NOMO-1 treated with DMSO at 0.1 percent for 48 hours (cell line): ENCODE measurements at regions not wholly inside any gene's neighbourhood (a gene's known extent, or its start where the extent isn't known, plus 50 kb on each side); places are given as distances from the start of the nearest gene placed in this dataset.

Experiments
- DNase-seq: peaks from one replicate; lab custom pipeline; 2025; ENCODE audit not compliant: unreplicated experiment; lab: John Stamatoyannopoulos, UW

DNA sequence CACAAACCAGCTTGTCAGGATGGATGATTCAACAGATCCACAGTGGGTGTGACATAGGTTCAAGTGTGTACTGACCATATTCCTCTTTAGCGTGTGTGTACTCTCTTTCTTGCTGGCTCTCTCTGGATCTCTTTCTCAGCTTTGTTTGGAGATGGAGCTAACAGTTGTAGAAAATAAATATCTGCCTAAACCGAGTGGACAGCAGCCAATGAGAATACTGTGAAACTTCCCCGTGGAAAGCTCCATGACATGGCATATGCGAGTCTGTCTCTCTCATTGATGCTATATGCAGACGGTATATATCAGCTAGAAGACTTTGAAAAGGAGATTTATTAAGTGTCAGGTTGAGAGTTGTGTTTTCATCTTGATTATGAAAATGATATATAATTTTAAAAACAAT, 406.5 kb upstream of the SUCLG2 start:
- no peak for DNase-seq

GRCh38 chr3:68060191-68060590, 405.8 kb upstream of the SUCLG2 start:
- no peak for DNase-seq

DNA sequence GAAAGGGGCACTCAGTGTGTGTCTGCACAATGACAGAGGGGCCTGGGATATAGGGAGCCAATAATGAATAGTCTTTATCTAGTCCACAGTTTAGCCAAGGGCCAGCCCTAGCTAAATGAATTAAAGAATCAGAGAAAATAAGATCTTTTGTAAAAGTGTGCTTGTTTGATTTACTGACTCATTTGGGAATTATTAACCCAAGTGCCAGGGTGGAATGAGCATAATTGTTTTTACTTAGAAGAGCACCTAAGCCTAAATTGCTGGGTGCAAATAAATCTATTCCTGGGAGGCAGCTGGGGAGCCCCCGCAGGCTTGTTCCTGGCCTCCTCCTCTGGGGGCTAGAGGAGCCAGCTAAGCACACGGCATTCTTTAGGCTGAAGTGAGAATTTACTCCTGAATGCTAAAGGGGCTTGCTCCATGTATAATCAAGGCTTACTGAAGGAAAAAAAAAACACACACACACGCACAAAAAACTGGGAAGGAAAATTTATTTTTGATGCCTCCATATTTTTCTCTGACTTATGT, 405.3 kb upstream of the SUCLG2 start:
- no peak for DNase-seq

DNA sequence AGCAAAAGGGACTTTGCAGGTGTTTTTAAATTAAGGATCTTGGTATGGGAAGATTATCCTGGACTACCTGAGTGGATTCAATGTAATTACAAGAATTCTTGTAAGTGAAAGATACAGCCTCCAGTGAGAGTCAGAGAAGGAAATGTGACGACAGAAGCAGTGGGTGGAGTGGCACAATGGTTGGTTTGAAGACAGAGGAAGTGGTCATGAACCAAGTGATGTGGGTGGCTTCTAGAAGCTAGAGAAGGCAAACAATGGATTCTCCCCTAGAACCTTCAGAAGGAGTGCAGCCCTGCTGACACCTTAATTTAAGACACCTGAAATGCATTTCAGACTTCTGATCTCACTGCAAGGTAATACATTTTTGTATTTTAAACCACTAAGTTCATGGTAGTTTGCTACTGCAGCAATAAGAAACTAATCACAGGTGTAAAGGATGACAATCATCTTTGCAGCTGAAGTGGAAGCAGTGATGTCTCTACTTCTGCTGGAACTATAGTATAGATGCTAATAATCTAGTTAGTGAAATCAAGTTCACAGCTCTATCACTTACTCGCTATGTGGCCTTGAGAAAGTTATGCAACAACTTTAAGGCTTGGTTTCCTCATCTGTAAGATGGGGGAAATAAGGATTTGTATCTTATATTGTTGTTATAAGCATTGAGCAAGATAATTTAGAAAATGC, 403.4 kb upstream of the SUCLG2 start:
- DNase-seq = no peak

DNA sequence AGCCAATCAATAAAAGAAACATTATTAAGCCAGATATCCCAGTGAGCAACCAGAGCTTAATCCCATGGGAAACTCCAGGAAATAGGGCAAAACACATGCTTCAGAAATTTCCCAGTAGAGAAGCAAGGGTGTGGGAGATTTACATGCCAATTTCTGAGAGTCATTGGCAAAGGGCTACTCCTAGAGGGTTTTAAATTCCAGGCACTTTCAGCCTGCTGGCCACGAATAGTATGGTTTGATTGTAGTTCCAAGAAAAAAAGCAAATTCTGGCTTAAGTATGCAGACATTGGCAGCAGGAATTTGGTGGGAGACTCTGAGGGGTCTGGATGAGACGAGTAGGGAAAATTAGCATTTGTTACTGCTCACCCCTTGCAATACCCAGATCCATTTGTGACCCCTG, 402.1 kb upstream of the SUCLG2 start:
- no peak for DNase-seq

DNA sequence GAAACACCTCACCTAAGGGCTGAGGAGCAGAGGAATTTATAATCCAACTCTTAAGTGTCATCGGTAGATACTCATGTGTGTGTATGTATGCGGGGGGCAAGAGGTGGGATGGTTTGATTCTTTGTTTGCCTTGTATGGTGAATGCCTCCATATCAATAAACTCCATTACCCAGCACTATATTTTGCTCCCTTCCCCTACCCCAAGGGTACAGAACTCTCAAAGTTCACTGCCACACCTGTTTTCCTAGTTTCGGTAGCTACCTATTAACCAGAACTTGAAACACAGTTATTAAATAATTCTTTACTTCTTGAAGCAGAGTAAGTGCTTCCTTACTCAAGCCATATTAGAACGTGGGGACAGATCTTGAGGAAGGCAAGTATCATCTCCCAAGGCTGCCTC, 400.8 kb upstream of the SUCLG2 start:
- no peak for DNase-seq

- DNase-seq = no peak
These were observed 395.4 kb upstream of the SUCLG2 start for GRCh38 chr3:68049776-68050175.

DNA sequence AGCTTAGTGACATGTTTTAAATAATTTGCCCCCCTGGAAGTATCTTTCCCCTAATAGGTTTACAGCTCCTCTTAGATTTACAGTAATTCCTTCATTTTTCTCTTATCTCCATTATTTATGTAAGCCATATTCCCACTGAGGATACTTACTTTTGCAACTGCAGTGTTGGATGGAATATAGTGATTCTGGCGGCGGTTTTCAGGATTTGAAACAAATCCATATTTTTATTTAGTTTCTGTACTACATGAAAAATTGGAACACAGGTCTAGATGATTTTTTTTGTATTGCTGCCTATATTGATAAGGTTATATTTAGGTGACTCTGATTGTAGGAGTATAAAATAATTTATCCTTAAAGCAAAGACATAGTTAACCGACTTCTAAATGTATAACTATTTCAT, 391.6 kb upstream of the SUCLG2 start:
- DNase-seq = no peak

- no peak for DNase-seq
These were observed 379.5 kb upstream of the SUCLG2 start for GRCh38 chr3:68033867-68034266.

DNA sequence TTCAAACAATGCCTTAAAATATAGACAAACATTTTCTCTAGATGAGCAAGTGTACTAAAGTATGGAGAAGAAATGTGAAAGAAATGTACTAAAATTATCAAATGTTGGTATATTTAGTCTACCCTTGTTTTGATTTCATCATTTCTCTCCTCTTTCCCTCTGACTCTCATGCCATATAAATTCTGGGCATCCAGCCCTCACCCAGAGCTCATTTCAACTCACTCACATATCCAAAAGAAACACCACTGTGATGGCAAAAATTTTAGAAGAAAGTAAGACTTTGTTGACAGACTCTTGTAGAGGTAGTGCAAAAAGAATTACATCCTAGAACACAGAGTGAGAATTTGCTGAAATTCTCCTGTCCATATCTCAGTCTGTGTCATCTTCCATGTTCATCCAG, 377.8 kb upstream of the SUCLG2 start:
- no peak for DNase-seq

- DNase-seq = no peak
These were observed 370.8 kb upstream of the SUCLG2 start for GRCh38 chr3:68025189-68025588.

GRCh38 chr3:68019876-68020275, 365.5 kb upstream of the SUCLG2 start:
- DNase-seq = no peak

- no peak for DNase-seq
These were observed 363.9 kb upstream of the SUCLG2 start for GRCh38 chr3:68018275-68018674.

DNA sequence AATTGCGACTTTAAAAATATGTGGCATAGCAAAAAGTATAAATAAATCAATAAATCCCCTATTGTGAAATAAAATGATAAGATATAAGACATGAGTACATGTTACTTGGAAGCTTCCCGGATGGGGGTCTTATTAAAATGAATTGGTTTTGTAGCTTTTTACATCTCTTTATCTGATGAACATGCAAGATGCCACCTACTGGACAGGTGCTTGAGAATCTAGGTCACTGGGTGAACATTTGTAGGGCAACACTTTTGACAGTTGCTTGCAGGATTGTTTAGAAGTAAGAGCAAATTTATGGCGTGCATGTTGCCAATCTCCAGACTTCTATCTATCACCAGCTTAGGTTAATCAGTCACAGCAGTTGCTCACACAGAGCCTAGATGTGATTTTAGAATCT, 362.7 kb upstream of the SUCLG2 start:
- no peak for DNase-seq

DNA sequence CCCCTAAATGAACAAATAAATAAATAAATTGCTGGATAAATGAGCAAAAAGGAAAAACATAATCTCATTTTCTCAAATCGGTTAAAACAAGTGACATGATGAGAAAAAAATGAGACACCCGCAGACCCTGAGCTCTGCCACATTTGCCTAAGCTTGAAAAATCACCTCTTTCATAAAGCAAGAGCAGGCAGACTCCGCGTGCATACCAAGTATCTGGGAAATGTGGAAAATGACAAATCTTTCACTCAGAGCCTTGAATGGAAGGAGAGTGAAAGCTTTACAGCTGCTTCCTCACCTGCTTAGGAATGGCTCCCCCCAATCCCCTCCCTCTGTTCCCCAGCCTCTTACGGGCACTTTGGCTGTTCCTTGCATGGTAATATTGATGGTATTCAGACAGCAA, 355.5 kb upstream of the SUCLG2 start:
- DNase-seq = no peak

- DNase-seq = no peak
These were observed 353.3 kb upstream of the SUCLG2 start for GRCh38 chr3:68007621-68008226.

- DNase-seq = no peak
These were observed 352.2 kb upstream of the SUCLG2 start for GRCh38 chr3:68006646-68007045.

DNA sequence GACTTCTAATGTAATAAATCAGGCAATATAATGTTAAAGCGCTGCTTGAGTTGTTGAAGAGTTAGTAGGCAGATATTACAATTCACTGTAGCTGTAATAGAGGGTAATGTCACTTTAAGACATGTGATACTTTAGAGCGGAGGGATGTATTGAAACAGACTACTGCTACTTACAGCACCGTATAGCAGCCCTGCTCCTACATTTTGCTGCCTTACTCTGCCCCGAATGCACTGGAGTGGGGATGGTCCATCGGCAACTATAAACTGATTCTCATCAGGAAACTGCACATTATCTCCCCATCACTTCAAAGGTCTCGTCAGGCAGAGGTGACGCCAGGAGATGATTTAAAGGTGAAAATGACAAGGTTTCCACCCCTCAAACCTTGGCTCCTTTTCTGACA, 349.7 kb upstream of the SUCLG2 start:
- DNase-seq = no peak

DNA sequence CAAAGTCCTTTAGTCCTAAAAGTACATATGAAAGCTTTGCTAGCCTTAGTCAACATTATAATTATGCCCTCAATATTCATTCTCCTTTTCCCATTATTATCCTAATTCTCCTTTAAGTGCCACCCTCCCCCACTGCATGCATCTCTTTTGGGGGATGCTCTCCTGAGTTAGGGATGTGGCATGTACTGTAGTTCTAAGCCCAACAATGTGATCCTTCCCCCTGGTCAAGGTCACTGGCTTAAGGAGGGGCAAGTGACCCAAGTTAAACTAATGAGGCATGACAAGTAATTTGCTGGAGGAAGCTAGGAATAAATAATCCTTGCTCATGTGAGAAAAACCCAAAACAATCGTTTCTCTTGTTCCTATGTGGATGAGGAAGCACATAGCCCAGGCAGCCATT, 343.9 kb upstream of the SUCLG2 start:
- no peak for DNase-seq

DNA sequence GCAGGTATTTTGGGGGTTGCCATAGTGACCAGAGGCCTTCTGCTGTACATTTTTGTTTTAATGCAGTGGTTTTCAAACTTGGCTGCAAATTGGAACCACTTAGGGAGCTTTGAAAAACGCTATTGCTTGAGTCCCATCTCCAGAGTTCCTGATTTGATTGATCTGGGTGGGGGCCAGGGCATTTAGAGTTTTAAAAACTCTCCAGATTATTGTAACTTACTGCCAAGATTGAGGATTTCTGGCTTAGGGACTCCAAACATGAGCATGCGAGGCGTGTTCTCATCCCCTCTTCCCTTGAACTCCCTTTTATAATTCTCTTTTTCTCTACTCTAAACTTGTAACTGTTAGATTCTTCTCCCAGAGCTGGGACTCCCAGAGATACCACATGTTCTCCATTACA, 340.8 kb upstream of the SUCLG2 start:
- no peak for DNase-seq

DNA sequence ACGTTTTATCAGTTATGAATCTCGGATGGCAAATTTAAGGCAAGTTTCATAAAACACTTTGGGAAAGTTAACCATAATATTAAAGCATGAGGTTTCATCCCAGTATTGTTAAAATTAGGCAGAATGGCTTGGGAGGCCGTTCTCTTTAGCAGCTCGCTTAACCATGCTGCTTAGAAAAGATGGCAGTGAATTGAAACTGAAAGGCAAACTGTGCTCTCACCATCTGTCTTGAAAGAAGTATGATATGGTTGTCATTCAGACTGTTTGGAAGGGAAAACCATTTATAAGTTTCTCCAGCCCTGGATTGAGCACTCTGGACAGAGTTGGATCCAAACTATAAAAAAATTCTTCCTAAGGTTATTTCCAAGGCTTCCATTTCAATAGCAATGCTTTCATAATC, 332.3 kb upstream of the SUCLG2 start:
- no peak for DNase-seq

GRCh38 chr3:67983166-67983565, 328.8 kb upstream of the SUCLG2 start:
- no peak for DNase-seq

DNA sequence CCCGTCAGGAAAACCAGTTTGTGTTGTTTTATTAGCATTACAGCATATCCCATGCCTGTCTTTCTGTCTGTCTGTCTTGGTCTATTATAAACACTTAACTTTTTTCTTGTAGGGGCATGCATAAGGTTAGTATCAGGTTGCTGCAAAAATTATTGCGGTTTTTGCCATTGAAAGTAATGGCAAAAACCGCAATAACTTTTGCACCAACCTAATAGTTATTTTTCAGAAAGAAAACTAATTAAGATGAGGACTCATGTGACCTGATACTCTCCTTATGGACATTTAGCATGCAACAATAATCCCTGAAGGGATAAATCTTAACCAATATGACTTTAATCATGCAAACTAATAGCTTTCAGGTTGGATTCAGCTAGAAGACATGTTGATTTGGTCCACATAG, 326.7 kb upstream of the SUCLG2 start:
- DNase-seq = no peak
